ENCODE measurements at regions not wholly inside any gene's neighbourhood (a gene's known extent, or its start where the extent isn't known, plus 50 kb on each side); places are given as distances from the start of the nearest gene placed in this dataset.
A peak's percentile ranks its signal among the peaks of the same experiment; 100 is the strongest.

DNA sequence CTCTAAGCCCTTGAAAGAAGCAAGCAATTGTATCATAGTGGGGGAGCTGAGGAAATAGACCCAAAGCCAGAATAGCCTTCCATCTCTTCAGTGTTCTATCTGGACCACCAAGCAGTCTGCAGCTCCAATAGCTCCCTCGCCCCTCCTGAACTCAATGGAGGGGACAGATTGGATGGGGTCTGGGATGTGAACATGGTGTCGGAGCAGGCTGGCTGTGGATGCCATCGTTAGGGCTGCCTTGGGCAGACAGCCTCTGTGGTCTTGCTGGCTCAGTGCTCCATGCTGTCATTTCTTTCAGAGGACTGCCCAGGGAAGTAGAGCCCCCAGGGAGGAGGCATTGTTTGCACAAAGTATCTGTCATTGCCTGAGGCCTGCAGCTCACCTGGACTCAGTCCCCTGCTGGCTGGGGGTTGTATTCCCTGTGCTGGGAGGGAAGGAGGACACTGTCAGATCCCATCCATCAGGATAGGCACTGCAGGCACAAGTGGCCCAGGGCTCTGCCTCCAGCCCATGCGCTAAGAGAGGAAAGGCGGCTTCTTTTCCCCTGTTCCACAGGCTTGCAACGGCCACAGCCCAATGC is 537.7 kb downstream of the BUD13 start:
- no peak for DNase-seq

DNA sequence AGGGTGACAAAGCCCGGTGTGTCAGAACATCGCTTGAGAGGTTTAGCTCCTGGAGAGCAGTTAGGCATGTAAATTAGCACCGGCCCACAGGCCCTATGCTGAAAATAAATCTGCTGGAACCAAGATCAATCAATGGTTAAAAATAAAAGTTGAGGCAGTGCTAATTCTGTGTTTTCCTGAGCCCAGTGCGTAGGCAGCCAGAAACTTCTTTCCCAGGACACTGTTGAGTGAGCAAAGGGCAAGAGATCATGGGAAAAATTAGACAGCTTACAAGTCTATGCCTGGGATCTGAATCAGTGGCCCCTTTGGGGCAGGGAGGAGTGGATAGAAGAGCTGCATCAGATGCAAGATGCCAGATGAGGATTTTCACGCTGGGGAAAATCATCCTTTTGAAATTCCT is 539.2 kb downstream of the BUD13 start:
- no peak for DNase-seq

DNA sequence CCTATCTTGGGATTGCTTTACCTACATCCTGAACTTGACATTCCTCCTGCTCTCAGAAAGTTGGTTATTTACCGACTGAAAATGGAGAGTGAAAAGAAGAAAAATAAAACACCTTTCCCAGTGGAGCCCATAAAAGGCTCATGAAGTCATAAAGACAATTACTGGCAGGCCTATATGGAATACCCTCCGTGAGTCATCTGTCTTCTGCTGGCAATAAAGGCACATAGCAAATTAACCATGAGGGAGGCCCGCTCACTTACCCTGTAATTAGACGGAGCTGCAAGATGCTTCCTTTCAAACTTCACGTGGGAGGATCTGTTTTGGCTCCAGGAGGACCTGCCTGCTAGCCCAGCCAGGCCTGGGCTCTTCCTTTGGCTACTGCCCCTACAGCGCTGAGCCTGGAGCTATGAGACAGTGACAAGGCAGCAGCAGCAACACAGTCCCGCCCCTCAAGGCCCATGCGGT is 540.4 kb downstream of the BUD13 start:
- no peak for DNase-seq

DNA sequence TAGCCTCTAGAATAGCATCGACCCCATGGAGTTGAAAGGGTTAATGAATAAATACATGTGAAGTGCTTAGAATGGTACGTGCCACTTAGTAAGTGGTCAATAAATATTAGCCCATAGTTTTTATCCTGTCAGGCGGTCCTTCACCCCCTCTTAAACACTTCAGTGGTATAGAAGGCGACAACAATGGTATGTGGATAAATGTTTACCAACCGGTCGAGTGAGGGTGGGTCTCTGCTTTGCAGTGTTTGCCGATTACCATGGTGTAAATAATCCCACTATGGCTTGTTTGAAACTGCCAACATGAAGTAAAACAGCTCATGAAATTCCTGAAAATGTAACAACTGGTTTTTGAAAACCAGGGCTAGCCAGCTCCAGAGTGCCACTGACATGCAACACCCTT is 541.2 kb downstream of the BUD13 start:
- no peak for DNase-seq

DNA sequence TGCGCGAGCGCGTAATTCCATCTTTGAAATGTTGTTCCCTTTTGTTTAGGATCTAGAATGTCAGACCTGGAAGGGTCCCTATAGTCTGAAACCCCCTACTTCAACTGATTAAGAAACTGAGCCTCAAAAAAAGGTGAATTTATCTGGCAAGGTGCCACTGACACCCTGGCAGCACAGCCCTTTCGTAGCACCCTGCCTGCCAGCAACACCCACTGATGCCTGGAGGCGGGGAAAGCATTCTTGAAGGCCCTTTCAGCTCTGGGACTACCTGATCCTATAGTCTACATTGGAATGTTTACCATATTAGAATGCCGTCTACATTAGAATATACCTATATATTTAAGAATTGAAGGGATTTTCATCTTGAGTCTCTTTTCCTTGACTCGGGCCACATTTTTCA is 542.3 kb downstream of the BUD13 start:
- no peak for DNase-seq

DNA sequence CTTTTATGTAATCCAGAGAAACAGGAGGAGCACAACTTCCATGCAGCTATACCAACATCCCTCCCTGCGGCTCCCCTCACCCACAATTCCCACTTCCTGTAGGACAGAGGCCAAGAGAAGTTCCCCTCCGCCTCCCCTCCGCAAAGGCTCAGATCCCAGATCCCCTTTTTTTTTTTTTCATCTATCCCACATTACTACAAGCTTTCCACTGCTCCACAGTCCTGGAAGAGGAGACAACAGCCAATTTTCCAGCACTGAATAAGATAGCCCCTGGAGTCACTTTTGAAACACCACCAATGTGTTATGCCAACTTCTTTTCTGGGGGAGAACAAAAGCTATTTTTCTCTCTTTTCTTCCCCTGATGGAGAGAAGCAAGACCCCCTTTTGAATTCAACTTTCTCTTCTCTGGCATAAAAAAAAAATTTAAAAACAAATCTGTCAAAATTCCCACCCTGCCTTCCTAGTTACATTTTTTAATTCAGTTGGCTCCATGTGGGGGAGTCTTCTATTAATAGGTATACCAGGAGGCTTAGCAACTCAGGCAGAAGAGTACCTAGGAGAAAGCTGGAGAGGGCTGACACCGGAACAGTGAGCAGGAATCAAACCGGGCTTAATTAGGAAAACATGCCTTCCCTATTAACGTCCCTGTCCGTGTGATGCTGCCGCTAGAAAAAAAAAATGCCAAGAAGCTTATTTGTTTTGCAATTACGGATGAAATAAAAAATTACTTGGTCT is 543.4 kb downstream of the BUD13 start:
- DNase-seq = no peak

DNA sequence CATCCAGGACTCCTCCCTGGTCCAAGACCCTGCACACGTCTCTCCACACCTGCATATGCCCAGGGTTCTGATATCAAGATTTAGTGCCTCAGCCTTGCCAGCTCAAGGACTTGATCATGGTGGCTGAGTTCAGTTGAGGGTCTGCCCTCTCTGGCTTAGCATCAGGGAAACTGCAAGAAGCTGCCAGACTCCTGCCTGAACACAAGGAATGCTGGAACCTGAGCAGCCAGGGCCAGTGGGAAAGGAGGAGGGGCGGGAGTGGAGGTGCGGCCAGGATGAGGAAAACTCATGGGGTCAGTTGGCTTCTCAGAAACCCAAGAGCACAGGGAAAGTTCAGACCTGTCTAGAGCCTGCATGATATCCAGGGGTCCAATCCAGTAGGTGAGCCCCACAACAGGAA is 546.1 kb downstream of the BUD13 start:
- DNase-seq = no peak

DNA sequence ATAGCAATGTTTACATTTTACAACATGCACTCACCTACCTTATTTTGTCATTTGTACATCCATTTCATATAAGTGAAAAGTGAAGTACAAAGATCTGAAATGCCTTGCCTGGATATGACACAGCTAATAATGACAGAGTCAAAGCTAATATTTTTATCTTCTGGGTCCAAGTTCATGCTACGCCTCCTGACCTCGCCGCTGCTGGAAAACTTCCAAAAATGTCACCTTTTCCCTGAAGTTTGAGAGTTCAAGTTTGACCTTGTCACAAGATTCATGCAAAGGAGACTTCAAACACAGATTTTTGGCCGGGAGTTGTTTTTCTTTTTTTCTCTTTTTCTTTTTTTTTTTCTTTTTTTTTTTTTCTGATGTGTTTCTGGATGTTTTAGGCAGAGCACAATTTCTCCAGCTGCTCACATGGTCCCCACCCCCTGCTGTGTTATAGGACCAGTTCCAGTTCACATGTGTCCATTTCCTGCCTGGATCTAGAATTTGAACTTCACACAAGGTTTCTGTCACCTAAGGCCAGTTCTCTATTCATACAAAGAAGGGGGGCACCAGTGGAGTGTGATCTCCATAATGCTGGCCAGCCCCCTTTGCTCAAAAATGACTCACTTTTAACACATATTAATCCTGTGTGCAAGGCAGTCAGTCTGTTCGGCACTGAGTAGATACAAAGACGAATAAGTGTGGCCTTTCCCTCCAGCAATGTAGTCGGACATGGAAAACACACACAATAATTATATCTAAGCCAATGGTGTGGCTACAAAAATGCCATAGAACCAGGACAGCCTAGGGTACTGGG is 546.8 kb downstream of the BUD13 start:
- no peak for DNase-seq

DNA sequence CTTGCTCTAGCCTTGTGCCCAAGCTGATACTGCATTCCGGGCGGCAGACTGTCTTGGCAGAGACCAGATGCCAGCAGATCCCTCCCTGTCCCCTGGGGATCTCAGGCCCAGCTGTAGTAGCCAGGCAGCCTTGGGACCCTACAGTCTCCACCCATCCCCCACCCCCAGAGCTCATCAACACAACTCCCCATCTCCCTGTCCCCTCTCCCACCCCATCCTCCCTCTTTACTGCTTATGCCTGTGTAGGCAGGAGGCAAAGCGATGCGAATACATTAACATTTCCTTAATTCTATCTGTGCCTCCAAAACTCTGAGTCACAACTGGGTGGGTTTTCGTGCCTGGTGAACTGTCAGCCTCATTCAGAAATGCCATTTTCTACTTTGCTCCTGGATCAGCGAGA is 547.6 kb downstream of the BUD13 start:
- DNase-seq = no peak

DNA sequence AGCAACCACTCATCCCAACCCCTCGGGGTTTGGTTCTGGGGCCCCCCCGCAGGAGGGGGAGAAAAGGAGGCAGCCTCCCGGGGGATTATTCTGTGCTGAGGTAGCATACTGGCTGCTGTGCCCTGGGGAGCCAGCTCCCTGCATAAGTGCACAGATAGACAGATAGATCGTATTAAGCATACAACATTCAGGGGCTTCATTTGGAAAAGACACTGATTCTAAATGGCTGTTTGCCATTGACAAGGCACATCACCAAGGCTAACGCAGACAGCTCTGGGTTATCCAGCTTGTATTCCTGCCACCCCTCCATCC is 547.9 kb downstream of the BUD13 start:
- no peak for DNase-seq

DNA sequence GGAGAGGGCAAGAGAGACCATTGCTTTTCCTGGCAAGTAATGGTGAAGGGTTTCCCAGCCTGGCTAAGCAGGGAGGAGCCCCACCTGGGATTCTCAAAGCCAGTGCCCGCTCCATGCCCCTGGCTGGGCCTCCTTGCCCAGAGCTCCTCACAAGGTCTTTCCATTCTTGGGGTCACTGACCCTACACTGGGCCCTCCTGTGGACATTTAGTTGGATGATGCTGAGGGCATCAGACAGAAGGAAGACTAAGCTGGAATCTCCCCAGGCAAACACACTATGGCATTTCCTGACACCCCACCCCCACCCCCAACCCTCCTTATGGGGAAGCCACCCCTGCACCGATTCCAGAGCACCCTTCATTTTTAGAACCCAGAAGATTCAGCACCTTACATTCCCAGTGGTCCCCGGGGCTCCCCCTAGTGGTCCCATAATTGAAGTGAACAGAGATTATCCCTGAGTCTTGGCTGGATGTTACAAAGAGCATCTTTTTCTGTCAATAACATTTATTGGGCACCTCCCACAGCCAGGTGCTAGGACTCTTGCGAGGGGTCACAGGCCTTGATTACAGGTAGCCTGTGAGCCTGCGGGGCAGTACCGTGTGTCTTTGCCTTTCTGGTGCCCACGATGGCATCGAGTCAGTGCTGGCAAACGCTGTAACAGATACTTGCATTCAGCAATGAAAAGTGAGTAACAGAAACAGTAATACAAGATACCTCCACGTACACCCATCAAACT is 548.5 kb downstream of the BUD13 start:
- peak in 3 of 5 donors; percentile 11 to 15 (median 14) for DNase-seq

DNA sequence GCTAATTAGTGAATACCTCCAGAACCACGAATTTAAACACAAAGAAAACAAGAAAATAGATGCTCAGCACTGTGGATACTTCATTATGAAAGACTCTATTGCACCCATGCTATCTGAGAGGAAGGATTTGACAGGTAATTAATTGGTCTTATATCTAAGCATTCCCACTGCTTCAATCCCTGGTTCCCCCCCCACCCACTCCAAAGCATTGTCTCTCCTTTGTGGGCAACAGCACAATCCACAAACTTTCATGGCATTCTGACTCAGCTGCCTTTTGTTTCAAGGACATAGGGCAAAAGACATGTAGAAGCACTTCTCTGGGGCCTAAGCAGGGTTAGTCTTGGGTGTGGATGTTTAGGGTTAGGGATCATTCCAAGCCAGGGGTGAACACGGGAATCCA is 551.4 kb downstream of the BUD13 start:
- no peak for DNase-seq

DNA sequence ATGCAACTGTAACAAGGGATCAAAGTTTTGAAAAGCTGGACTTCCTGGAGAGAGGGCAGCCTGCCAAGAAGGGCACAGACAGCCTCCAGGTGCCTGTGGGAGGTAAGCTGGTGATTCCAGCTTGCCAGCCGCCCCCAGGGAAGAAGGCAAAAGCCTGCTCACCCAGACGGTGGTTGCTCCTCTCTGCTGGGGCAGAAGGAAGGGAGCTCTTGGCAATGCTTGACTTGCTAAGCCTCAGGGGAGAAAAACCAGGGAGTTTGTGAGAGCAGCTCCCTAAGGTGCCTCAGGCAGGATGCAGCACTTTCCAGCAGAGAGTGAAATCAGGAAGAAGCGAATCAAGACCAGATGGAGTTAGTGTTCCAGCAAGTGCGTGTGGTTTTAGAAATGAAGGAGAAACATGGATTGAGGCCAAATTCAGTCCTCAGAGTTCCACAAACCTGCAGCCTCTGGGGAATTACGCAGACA is 553.6 kb downstream of the BUD13 start:
- no peak for DNase-seq

DNA sequence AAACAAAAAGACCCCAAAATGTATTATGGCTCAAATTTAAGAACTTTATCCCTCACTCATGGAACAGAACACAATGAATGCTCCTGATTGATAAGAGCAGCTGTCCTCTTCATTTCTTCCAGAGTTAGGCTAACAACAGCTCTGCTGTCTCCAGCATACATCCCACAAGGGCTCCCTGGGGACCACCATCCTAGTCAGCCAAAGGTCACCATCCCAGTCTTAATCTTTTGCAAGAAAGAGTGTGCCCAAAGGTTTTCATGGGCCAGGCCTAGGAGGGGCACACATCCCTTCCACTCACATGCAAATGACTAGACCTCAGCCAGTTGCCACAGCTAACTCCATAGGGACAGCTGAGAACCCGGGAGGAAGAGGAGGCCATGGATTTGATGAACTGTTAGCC is 555.3 kb downstream of the BUD13 start:
- no peak for DNase-seq

DNA sequence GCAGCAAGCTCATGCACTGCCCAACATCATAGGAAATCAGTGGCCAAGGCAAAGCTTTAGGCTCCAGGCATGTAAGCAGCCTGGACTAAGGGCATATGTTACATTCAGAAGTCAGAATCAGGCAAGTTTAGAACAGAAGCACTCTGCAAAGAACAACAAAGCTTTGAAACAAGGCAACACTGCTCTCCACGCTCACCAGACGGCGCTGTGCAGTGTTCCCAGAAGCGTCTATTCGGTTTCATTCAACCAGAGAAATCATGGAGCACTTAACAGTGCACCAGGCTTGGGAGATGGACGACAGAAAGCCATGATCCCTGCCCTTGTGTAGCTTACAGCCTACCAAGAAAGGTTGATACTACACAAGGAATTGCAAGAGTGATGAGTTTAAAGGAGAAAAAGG is 555.8 kb downstream of the BUD13 start:
- peak in 1 of 5 donors; percentile 1 for DNase-seq

DNA sequence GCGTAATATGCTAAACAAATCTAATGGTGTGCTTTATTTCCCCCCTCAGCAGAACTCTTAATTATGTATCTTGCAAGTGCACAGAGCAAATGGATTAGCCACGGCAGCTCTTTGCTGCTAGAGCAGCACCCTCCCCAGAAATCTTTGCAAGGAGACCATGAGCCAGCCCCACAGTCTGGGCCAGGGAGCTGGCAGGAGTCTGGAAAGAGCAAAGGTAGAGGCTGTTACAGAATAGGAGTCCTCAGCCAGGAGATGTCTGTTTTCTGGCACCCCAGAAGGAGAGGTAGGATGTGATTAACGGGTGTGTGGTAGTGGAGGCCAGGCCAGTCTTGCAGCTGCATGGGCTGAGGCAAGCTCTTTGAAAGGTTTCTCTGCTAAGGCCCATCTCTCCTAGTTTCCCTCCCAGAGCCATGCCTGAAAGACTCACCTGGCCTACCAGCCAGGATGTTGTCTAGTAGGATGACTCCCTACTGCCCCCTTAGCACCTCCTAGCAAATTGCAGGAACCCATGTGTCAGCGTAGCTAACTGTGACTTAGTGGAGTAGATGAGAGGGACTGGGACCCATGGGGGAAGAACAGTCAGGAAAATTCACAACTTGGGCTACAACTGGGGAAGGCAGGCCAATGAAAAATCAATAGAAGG is 557.2 kb downstream of the BUD13 start:
- no peak for DNase-seq

DNA sequence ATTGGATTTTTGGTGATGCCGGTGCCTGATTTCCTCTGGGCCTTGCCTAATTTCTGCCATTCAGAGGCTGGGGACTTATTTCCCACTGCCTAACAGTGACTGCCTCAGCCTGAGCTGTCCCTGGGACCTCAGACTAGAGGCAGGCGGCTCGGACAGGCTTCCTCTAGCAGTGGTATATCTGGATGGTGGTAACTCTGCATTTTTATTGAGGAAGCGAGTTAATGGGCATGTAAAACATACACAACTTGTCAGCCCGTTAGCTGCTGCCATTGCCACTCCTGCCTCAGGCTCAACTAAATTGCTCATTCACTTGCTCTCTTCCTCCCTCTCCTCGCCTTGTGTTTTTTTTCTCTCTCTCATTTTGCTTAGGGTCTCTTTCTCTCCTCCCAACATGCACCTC is 561.6 kb downstream of the BUD13 start:
- no peak for DNase-seq

DNA sequence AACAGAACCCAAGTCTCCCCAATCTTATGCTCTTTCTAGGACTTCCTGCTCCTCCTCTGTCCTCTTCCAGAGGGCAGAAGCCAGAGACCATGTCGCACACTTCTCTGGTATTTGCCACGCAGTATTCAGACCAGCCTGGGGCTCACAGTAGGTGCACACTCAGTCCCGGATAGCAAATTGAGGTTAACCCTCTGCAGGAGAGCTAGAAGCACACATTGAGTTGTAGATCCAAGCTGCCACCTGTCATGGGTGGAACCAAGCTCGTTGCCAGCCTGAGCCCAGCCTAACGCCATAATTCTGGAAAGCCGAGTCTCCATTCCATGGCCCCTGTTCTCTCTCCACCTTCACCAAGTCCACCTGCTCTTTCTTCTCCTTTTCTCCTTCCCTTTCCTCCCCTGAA is 562.1 kb downstream of the BUD13 start:
- no peak for DNase-seq

DNA sequence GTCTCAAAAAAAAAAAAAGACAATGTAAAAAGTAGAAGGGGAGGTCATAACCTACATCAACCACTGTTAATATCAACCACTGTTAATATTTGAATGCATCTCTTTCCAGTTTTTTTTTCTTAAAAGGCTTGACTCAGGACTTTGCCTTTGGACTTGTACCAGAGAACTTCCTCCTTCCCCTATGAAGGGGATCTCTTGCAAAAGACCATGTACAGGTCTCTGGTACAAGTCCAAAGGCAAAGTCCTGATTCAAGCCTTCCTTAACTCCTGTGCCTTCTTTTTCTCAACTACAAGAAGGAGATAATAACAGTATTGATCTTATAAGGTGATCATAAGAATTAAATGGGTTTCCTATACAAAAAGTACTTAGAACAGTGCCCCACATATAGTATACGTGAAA is 563.5 kb downstream of the BUD13 start:
- DNase-seq = no peak

DNA sequence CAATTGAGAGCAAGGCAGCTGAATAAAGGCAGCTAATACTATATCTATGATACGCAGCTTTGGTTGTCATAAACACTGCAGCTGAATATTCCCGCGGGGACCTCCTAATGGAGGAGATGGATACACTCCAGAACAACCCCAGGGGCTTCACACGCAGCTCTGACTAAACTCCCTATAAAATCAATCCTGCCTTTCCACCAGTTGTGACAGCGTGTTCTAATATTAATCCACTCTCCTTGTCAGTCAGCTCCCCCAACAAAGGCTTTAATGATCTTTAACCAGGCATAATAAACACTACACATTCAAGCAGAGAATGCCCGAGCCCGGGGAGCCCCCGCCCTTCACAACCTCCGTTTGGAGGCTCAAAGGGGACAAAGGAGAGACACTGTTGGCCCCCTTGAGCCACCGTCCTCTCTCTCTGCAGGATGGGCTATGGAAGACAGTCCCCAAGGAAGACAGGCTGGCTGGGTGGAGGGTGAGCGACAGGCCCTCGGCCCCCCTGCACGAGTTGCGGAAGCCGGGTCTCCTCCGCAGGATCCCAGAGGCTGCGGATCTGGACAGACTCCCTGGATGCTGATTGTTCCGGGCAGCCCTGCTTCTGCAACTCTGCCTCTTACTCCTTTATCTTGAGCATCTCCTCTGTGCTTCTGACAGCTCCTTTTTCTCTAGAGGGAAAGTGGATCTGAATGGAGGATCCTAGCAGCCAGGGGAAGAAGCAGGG is 565.2 kb downstream of the BUD13 start:
- no peak for DNase-seq

DNA sequence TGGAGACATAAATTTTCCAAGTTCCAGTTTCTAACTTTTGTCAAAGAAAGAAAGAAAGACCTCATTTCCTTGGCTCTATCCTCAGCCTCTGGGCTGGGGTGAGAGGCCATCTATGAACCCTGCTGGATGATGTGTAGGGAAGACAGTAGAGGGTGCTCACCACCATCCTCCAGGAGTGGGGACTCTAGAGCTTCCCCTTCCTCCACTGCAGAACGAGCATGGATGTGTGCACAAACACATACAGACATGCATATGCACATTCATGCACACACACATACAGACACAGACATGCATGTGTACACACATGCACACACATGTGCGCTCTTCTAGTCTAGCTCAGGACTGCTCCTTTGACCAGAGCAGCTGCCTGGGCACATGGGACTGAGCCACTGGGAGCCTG is 565.8 kb downstream of the BUD13 start:
- DNase-seq = no peak

DNA sequence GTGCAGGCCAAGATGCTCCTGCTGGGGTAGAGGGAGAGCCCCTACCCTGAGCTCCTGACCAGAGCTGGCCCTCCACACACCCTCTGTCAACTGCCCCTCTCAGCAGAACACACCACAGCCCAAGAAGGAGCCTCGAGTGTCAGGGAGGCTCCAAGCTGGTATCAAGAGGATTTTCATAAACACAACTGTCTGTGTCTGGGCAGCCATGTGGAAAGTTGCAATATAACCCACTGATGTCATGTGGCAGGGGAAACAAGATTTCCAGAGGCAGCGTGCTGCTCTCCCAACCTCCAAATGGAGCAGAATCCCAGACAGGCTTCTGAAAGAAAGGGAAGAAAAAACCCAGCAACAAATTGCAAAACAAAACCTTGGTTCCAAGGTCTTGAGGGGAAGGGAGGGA is 569.9 kb downstream of the BUD13 start:
- DNase-seq = no peak

Measured in T-helper 1 cell (primary cell).